Adrenal gland (tissue), 9 donors: ENCODE measurements at regions not wholly inside any gene's neighbourhood (a gene's known extent, or its start where the extent isn't known, plus 50 kb on each side); places are given as distances from the start of the nearest gene placed in this dataset.

Experiments used
- DNase-seq, 7 donors: peaks; one replicate each; pipeline ENCODE4 v3.0.0-alpha.2; 2019 to 2020
- H3K27ac ChIP-seq, 5 donors: fragments of 200-600 bp; sonication (generic) in 4 of 5; 1 replicate in 3 of 5; 2 replicates in 2 of 5; pipeline versions ENCODE4 v1.5.1 to v1.8.0; 2016 to 2020; ENCODE audit warnings: mild to moderate bottlenecking in 1 of 5
- H3K27me3 ChIP-seq: fragments of 200-600 bp; 2 replicates; pipeline ENCODE4 v1.8.0; 2021
- H3K36me3 ChIP-seq, 2 donors: fragments of 200-600 bp; replicated peaks in 1 of 2; 1 replicate in 1 of 2; 2 replicates in 1 of 2; pipeline versions ENCODE4 v1.5.1 to v1.8.0; 2018 to 2022
- H3K4me1 ChIP-seq, 2 donors: fragments of 200-600 bp; replicated peaks in 1 of 2; 1 replicate in 1 of 2; 2 replicates in 1 of 2; pipeline versions ENCODE4 v1.5.1 to v1.8.0; 2018 to 2021
- H3K4me3 ChIP-seq, 4 donors: fragments of 200-600 bp; sonication (generic) in 3 of 4; one replicate each; pipeline ENCODE4 v1.5.1; 2016 to 2018
- H3K9me3 ChIP-seq, 3 donors: fragments of 200-600 bp; sonication (generic) in 1 of 3; replicated peaks in 1 of 3; 1 replicate in 2 of 3; 2 replicates in 1 of 3; pipeline versions ENCODE4 v1.5.1 to v1.8.0; 2016 to 2021
- CTCF ChIP-seq, 6 experiments: fragments of 450-650 bp in 4 of 6; fragments of 200-600 bp in 2 of 6; sonication (generic) in 1 of 6; IDR thresholded peaks; 1 replicate in 5 of 6; 2 replicates in 1 of 6; pipeline versions ENCODE4 v1.5.1 to v1.8.0; 2016 to 2021; ENCODE audit warnings: antibody characterized with exemption in 6 of 6, mild to moderate bottlenecking in 2 of 6, moderate library complexity in 1 of 6
- POLR2A ChIP-seq, 2 donors: fragments of 450-650 bp; IDR thresholded peaks; one replicate each; pipeline ENCODE4 v1.6.1; 2017; ENCODE audit warnings: antibody characterized with exemption in 2 of 2, mild to moderate bottlenecking in 2 of 2, moderate library complexity in 1 of 2
- WGBS, 4 donors: extraction: QIAGEN DNeasy Blood & Tissue Kit in 2 of 4; methylation state at CpG; one replicate each; pipeline versions ENCODE4 v1.1.5 to v1.1.7; 2013 to 2017; 5-methylcytosine and 5-hydroxymethylcytosine counted together
- intact Hi-C, 2 donors: fragments of 100-400 bp; cut with DNase I; formaldehyde crosslinking; loops; one replicate each; pipeline versions ENCODE4 v1.14.1 to v1.15.0; 2022 to 2023
- donor health status: healthy with polysubstance abuse.
- donor health status: Bipolar disorder and iron deficiency.
- donor health status: DM: yes; HTN: yes; CAD: no.
- donor health status: DM: no; HTN: no; CAD: no.
- donor health status: DM: no; HTN: no; CAD: no.

DNA sequence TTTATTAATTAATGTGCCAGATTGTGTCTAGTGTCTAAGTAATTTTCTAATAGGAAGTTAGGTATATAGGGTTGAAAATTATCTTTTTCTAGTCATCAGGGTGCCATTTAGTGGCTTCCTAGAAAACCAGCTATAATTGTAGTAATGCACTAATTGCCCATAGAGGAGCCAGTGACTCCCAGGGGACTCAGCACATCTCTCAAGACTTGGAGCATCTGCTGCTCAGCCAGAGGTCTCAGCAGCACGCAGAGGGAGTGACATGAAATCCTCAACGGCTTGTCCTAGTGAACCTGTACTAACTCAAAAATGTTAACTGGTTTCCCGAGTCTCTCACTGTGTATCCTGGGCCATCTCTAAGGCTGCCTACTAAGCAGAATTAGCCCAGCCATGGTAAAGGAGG lies 78.2 kb upstream of the MAN2A1 start:
- Histone ChIP-seq H3K4me3 (no peak overlapping the region), H3K4me1 (no peaks in the 10 kb centered on the region), H3K9me3 (no peaks in the 10 kb centered on the region), H3K36me3 (no peaks in the 10 kb centered on the region), H3K27ac (no peak overlapping the region), H3K27me3 (no peaks in the 10 kb centered on the region)
- no peak for TF ChIP-seq POLR2A (IDR thresholded peaks at IDR 0.05)
- no peak for TF ChIP-seq CTCF (IDR thresholded peaks at IDR 0.05)
- intact Hi-C loops: no loop called here
- DNase-seq: no peak
- WGBS, 4 donors: 44 to 96% (median 83%) methylated on average over 3 of the region's 3 CpGs

- H3K27ac ChIP-seq: no peak overlapping the region
- intact Hi-C loops: no loop called here
- WGBS, 4 donors: 65 to 87% (median 80%) methylated on average over 4 of the region's 4 CpGs
- no peak overlapping the region for H3K4me3 ChIP-seq
- H3K4me1 ChIP-seq: no peaks in the 10 kb centered on the region
- H3K27me3 ChIP-seq: no peaks in the 10 kb centered on the region
- TF ChIP-seq POLR2A (IDR thresholded peaks at IDR 0.05) (no peak), CTCF (IDR thresholded peaks at IDR 0.05) (no peak)
- no peaks in the 10 kb centered on the region for H3K9me3 ChIP-seq
- DNase-seq: no peak
- no peaks in the 10 kb centered on the region for H3K36me3 ChIP-seq
These were observed 78.7 kb upstream of the MAN2A1 start for GRCh38 chr5:109611061-109611460.

DNA sequence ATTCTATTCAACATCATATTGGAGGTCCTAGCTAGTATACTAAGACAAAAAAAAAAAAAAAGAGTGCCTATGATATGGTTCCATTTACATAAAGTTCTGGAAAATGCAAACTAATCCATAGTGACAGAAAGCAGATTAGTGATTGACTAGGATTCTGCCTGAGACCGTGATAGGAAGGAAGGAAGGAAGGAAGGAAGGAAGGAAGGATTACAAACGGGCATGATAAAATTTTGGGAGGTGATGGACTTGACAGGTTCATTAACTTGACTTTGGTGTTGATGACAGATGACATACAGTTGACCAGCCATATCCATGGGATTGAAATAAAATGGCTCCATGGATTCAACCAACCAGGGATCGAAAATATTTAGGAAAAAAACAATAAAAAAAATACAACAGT lies 79.1 kb upstream of the MAN2A1 start:
- H3K27me3 ChIP-seq: no peaks in the 10 kb centered on the region
- no peaks in the 10 kb centered on the region for H3K9me3 ChIP-seq
- DNase-seq: no peak
- intact Hi-C loops: no loop called here
- H3K4me3 ChIP-seq: no peak overlapping the region
- no peaks in the 10 kb centered on the region for H3K36me3 ChIP-seq
- 60 to 78% (median 70%) methylated on average over 3 of the region's 3 CpGs for WGBS, 4 donors
- no peak for TF ChIP-seq POLR2A (IDR thresholded peaks at IDR 0.05)
- no peak for TF ChIP-seq CTCF (IDR thresholded peaks at IDR 0.05)
- no peak overlapping the region for H3K27ac ChIP-seq
- H3K4me1 ChIP-seq: no peaks in the 10 kb centered on the region

GRCh38 chr5:109605207-109605730 lies 84.5 kb upstream of the MAN2A1 start:
- no peaks in the 10 kb centered on the region for H3K27me3 ChIP-seq
- 84 to 87% (median 86%) methylated on average over 3 of the region's 3 CpGs for WGBS, 4 donors
- no peak for TF ChIP-seq POLR2A (IDR thresholded peaks at IDR 0.05)
- no peak for DNase-seq
- no peaks in the 10 kb centered on the region for H3K4me1 ChIP-seq
- no peaks in the 10 kb centered on the region for H3K36me3 ChIP-seq
- H3K27ac ChIP-seq: no peak overlapping the region
- no peaks in the 10 kb centered on the region for H3K9me3 ChIP-seq
- intact Hi-C loops: no loop called here
- no peak overlapping the region for H3K4me3 ChIP-seq

- WGBS, 4 donors: 92 to 96% (median 93%) methylated on average over 1 of the region's 1 CpG
- TF ChIP-seq POLR2A (IDR thresholded peaks at IDR 0.05) (no peak), CTCF (IDR thresholded peaks at IDR 0.05) (no peak)
- Histone ChIP-seq H3K36me3 (no peaks in the 10 kb centered on the region), H3K9me3 (no peaks in the 10 kb centered on the region), H3K4me1 (no peaks in the 10 kb centered on the region), H3K27ac (no peak overlapping the region), H3K4me3 (no peak overlapping the region), H3K27me3 (no peaks in the 10 kb centered on the region)
- intact Hi-C loops: no loop called here
- DNase-seq: no peak
These were observed 85.0 kb upstream of the MAN2A1 start for GRCh38 chr5:109604758-109605157.
